NT2/D1 (cell line): ENCODE measurements at regions not wholly inside any gene's neighbourhood (a gene's known extent, or its start where the extent isn't known, plus 50 kb on each side); places are given as distances from the start of the nearest gene placed in this dataset.

Experiments used
- DNase-seq: peaks from one replicate; pipeline ENCODE4 v3.0.0-alpha.2; 2011; ENCODE audit warnings: low read depth, low spot score
- H3K27me3 ChIP-seq: 2 replicates; pipeline ENCODE4 v1.6.0; 2011; ENCODE audit warnings: mild to moderate bottlenecking; ENCODE audit not compliant: insufficient read length, insufficient read depth
- H3K36me3 ChIP-seq: 2 replicates; pipeline ENCODE4 v1.6.1; 2011; ENCODE audit warnings: mild to moderate bottlenecking, low read length, mixed read lengths; ENCODE audit not compliant: insufficient read depth, insufficient read length
- H3K4me1 ChIP-seq: 2 replicates; pipeline ENCODE4 v1.5.1; 2011; ENCODE audit not compliant: insufficient read depth, insufficient read length
- H3K4me3 ChIP-seq: 2 replicates; pipeline ENCODE4 v1.5.1; 2011; ENCODE audit warnings: low read depth; ENCODE audit not compliant: insufficient read length
- H3K9ac ChIP-seq: 2 replicates; pipeline ENCODE4 v1.6.0; 2011; ENCODE audit warnings: low read depth; ENCODE audit not compliant: insufficient read length
- H3K9me3 ChIP-seq: 2 replicates; pipeline ENCODE4 v1.5.1; 2011; ENCODE audit warnings: mild to moderate bottlenecking, low read length; ENCODE audit not compliant: insufficient read depth
- SUZ12 ChIP-seq: IDR thresholded peaks from 2 replicates; pipeline ENCODE4 v1.6.1; 2011; ENCODE audit not compliant: insufficient read length, insufficient read depth; ENCODE audit errors: extremely low read depth
- YY1 ChIP-seq: IDR thresholded peaks from 2 replicates; pipeline ENCODE4 v1.6.1; 2011; ENCODE audit not compliant: insufficient read length, insufficient read depth
- ZNF274 ChIP-seq: IDR thresholded peaks from 2 replicates; pipeline ENCODE4 v1.6.1; 2011; ENCODE audit warnings: mild to moderate bottlenecking, low read depth, low read length

DNA sequence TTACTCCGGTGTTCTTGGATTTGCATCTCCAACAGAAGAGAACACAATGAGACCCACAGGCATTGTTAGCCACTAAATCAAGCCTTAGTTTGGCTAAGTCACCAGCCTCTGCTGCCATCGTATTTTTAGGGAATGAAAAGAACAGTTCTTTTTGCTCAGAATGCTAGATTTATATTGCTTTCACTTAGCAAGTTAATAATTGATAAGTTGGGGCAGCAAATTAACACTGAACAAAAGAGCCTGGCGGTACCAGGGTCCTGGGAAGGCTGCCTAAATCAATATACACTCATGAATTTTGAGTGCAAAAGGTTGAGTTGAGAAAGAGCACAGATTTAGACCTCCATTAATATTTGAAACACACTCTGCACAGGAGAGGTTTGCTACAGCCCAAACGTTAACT, 767.7 kb downstream of the TYW1 start:
- no peak overlapping the region for H3K9ac ChIP-seq
- H3K36me3 ChIP-seq: no peaks in the 10 kb centered on the region
- DNase-seq: no peak

DNA sequence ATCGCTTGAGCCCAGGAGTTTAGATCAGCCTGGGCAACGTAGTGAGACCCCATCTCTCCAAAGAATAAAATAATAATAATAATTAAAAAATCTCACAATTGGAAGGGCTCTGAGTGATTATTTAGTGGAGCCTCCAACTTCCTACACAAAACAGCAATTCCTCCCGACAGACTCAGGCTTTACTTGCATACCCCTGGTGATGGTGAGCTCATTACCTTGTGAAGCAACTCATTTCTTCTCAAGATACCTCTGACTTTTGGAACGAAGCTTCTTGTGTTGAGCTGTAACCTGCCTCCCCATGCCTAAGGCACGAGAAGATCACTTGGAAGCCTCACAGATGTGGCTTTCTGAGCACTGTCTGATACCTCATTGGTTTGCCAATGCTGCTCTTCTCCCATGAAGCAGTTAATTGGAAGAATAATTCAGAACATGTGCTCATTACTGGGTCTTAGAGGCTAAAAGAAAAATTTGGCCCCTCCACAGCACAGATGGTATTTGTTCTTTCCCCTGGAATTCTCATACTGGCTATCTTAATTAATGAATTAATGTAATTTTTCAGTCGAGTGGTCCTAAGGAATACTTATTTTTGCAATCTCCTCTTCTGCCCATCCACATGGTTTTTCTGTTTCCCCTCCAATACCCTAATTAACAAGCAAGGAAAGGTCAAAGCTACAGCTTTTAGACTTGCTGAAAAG, 769.0 kb downstream of the TYW1 start:
- H3K4me3 ChIP-seq: no peak overlapping the region
- H3K9me3 ChIP-seq: peaks cover 8% of the 10 kb centered on the region; the same call in 1 of the 2 replicates
- H3K36me3 ChIP-seq: no peaks in the 10 kb centered on the region
- TF ChIP-seq ZNF274 (no peak), SUZ12 (no peak), YY1 (no peak)
- H3K9ac ChIP-seq: no peak overlapping the region
- no peaks in the 10 kb centered on the region for H3K27me3 ChIP-seq
- no peaks in the 10 kb centered on the region for H3K4me1 ChIP-seq
- no peak for DNase-seq

More for the DNA sequence above, 767.7 kb downstream of the TYW1 start:
- TF ChIP-seq ZNF274 (no peak), YY1 (no peak), SUZ12 (no peak)
- Histone ChIP-seq H3K9me3 (peaks cover 8% of the 10 kb centered on the region; the same call in 1 of the 2 replicates), H3K4me3 (no peak overlapping the region), H3K4me1 (no peaks in the 10 kb centered on the region), H3K27me3 (no peaks in the 10 kb centered on the region)

DNA sequence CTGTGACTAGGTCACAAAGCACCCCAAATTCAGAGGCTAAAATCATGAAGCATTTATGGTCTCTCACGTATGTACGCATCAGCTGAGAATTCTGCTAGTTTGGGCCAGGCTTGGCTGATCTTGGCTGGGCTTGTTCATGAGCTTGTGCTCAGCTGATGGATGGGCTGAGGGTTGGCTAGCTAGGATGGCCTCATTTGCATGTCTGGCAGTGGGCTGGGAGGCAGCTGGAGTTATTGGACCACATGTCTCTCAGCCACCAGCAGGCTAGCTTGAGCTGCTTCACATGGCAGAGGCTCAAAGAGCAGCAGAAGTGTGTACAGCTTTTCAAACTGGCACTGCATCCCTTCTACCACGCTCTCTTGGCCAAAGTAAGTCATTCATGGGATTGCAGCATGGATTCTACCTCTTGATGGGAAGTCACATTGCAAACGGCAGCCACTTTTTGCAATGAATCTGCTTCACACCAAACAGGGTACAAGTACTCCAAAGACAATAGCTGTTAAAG, 770.3 kb downstream of the TYW1 start:
- Histone ChIP-seq H3K36me3 (no peaks in the 10 kb centered on the region), H3K9ac (no peak overlapping the region), H3K4me1 (no peaks in the 10 kb centered on the region), H3K9me3 (peaks cover 8% of the 10 kb centered on the region; the same call in 1 of the 2 replicates), H3K27me3 (no peaks in the 10 kb centered on the region), H3K4me3 (no peak overlapping the region)
- TF ChIP-seq SUZ12 (no peak), YY1 (no peak), ZNF274 (no peak)
- no peak for DNase-seq

DNA sequence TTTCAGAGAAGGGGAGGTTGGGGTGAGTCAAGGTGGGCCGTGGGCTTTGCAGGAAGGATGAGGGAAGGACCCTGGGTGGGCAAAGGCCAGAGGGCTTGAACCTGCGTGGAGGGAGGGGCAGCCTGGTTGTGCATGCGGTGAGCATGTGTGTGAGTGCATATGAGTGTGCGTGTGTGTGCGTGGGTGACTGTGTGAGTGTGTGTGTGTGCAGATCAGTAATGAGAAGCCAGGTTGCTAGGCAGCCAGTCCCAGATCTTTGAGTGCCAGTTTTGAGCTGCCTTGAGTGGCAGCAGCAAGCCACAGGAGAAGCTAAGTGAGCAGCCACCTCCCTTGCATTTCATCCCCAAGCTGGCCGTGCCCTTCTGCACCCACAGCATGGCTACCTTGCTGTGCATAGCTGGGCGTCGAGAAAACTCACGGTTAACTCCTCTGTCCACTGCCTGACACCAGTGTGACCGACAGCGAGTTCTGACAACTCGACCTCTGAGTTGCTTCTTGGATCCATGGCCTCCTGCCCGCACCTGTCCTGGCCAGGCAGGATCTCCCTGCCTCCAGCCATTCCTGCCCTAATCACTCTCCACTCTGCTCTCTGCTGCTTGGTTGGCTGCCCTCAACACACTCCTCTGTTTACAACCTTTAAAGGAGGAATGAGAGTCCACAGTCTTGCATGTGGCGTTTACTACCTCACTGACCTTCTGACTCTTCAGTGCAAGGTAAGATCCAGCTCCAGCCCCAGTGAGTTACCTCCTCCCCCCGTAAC, 775.4 kb downstream of the TYW1 start:
- no peaks in the 10 kb centered on the region for H3K36me3 ChIP-seq
- no peak for DNase-seq
- no peak overlapping the region for H3K9ac ChIP-seq
- H3K9me3 ChIP-seq: peaks cover 2% of the 10 kb centered on the region; the same call in 1 of the 2 replicates
- no peak overlapping the region for H3K4me3 ChIP-seq
- TF ChIP-seq ZNF274 (no peak), YY1 (no peak), SUZ12 (no peak)
- peaks cover 3% of the 10 kb centered on the region for H3K27me3 ChIP-seq
- peaks cover 2% of the 10 kb centered on the region for H3K4me1 ChIP-seq

DNA sequence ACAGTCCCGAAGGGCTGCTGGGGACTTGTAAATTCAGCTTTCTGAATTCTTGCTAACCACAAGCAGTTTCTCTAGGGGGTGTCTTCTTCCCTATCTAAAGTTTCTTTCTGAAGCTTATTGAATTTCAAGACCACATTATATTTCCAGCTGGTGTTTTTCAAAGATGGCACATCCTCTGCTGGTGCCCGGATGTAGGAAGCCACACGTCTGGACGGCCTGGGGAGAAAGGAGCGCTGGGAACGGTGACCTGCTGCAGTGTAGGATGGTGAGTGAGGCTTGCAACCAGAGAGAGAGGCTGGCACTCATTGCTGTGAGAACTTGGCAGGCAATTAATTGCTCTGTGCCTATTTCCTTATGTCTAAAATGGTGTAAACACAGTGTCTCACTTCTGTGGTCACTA, 776.4 kb downstream of the TYW1 start:
- H3K9ac ChIP-seq: no peak overlapping the region
- no peaks in the 10 kb centered on the region for H3K9me3 ChIP-seq
- peaks cover 3% of the 10 kb centered on the region for H3K4me1 ChIP-seq
- no peaks in the 10 kb centered on the region for H3K36me3 ChIP-seq
- H3K4me3 ChIP-seq: no peak overlapping the region
- DNase-seq: no peak
- TF ChIP-seq YY1 (no peak), SUZ12 (no peak), ZNF274 (no peak)
- peaks cover 3% of the 10 kb centered on the region for H3K27me3 ChIP-seq

DNA sequence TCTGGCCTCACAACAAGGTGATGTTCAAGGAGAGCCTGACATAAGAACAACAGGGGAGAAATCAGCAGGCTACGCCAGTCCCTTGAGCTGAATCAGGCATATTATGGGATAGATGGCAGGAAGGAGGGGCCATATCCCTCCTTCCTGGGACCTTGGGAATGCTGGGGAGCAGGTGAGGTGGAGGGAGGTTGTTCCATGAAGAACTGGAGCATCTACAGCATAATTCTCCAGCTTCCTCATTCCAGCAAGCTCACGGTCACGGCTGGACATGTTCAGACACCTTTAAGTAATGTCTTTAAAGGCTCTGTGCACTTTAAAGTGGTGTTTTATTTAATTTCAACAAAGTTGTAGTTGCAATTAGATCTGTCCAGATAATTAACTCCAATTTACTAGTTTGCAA, 780.5 kb downstream of the TYW1 start:
- no peak for DNase-seq
- Histone ChIP-seq H3K9ac (no peak overlapping the region), H3K4me3 (no peak overlapping the region), H3K36me3 (no peaks in the 10 kb centered on the region), H3K9me3 (no peaks in the 10 kb centered on the region), H3K4me1 (peaks cover 3% of the 10 kb centered on the region), H3K27me3 (peaks cover 3% of the 10 kb centered on the region)
- TF ChIP-seq YY1 (no peak), ZNF274 (no peak), SUZ12 (no peak)

DNA sequence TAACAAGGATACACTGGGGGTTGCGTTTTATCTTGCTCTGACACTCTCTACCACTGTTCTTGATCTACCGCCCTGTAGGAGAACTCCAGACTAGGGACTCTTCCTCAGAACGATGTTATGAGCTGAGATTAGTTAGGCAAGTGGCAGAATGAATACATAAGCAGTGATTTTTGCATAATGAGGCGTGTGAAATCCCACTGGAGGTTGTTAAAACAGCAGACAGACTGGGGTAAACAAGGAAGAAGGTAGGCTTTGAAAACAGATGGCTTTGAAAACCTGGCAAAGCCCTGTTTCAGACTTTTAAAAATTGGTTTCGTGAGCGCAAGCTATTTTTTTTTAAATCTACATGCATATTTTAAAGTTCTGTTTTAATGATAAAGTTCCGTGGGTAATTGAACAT, 785.2 kb downstream of the TYW1 start:
- H3K4me1 ChIP-seq: peaks cover 3% of the 10 kb centered on the region
- no peaks in the 10 kb centered on the region for H3K27me3 ChIP-seq
- H3K9me3 ChIP-seq: no peaks in the 10 kb centered on the region
- no peak overlapping the region for H3K9ac ChIP-seq
- H3K4me3 ChIP-seq: no peak overlapping the region
- TF ChIP-seq YY1 (no peak), ZNF274 (no peak), SUZ12 (no peak)
- H3K36me3 ChIP-seq: no peaks in the 10 kb centered on the region
- DNase-seq: no peak
